DOHH2 (cell line): ENCODE measurements at regions not wholly inside any gene's neighbourhood (a gene's known extent, or its start where the extent isn't known, plus 50 kb on each side); places are given as distances from the start of the nearest gene placed in this dataset.

ENCODE experiments used
- H3F3A ChIP-seq: fragments of 200-600 bp; sonication (generic), shearing (Covaris generic); 2 replicates; pipeline ENCODE4 v1.6.0; 2016; ENCODE audit warnings: antibody characterized with exemption, mild to moderate bottlenecking; ENCODE audit not compliant: control insufficient read depth, insufficient read depth
- H3K27ac ChIP-seq: fragments of 200-600 bp; sonication (generic); 2 replicates; pipeline ENCODE4 v1.5.1; 2014; ENCODE audit warnings: low read depth, mild to moderate bottlenecking, low read length, moderate library complexity
- H3K27me3 ChIP-seq: fragments of 200-600 bp; sonication (generic); 2 replicates; pipeline ENCODE4 v1.6.1; 2014; ENCODE audit warnings: mild to moderate bottlenecking, low read length, mixed read lengths; ENCODE audit not compliant: control insufficient read depth
- H3K36me3 ChIP-seq: fragments of 200-600 bp; sonication (generic); 2 replicates; pipeline ENCODE4 v1.6.1; 2014; ENCODE audit warnings: mild to moderate bottlenecking, low read length, moderate library complexity, mixed read lengths; ENCODE audit not compliant: control insufficient read depth
- H3K4me1 ChIP-seq: fragments of 200-600 bp; sonication (generic); 2 replicates; pipeline ENCODE4 v1.6.1; 2014; ENCODE audit warnings: mild to moderate bottlenecking, low read length, mixed read lengths; ENCODE audit not compliant: control insufficient read depth
- H3K4me2 ChIP-seq: fragments of 200-600 bp; sonication (generic); 2 replicates; pipeline ENCODE4 v1.6.0; 2014; ENCODE audit warnings: mild to moderate bottlenecking, low read length, moderate library complexity
- H3K4me3 ChIP-seq: fragments of 200-600 bp; sonication (generic); 2 replicates; pipeline ENCODE4 v1.5.1; 2014; ENCODE audit warnings: mild to moderate bottlenecking, low read length, mixed read lengths
- H3K79me2 ChIP-seq: fragments of 200-600 bp; sonication (generic); 2 replicates; pipeline ENCODE4 v1.6.1; 2014; ENCODE audit warnings: mild to moderate bottlenecking, low read length, mixed read lengths; ENCODE audit not compliant: control insufficient read depth
- H3K9me2 ChIP-seq: fragments of 200-600 bp; sonication (generic); replicated peaks from 2 replicates; pipeline ENCODE4 v1.6.1; 2014; ENCODE audit warnings: mild to moderate bottlenecking, low read length, mixed read lengths; ENCODE audit not compliant: control insufficient read depth
- H3K9me3 ChIP-seq: fragments of 200-600 bp; sonication (generic); 2 replicates; pipeline ENCODE4 v1.6.1; 2014; ENCODE audit warnings: antibody characterized with exemption, low read length, mixed read lengths; ENCODE audit not compliant: control insufficient read depth, insufficient read depth
- H4K20me1 ChIP-seq: fragments of 200-600 bp; sonication (generic); 2 replicates; pipeline ENCODE4 v1.6.0; 2014; ENCODE audit warnings: low read depth, mild to moderate bottlenecking, antibody characterized with exemption, low read length, moderate library complexity; ENCODE audit not compliant: control insufficient read depth, insufficient read depth
- CTCF ChIP-seq: fragments of 200-600 bp; sonication (generic); IDR thresholded peaks from one replicate; pipeline ENCODE4 v1.5.1; 2014; ENCODE audit warnings: antibody characterized with exemption, mild to moderate bottlenecking, low read depth, low read length; ENCODE audit not compliant: poor library complexity, severe bottlenecking
- EZH2phosphoT487 ChIP-seq: fragments of 200-600 bp; sonication (generic); IDR thresholded peaks from 2 replicates; pipeline ENCODE4 v1.6.1; 2017; ENCODE audit warnings: borderline replicate concordance, mild to moderate bottlenecking, antibody characterized with exemption, low read length, moderate library complexity, mixed read lengths

DNA sequence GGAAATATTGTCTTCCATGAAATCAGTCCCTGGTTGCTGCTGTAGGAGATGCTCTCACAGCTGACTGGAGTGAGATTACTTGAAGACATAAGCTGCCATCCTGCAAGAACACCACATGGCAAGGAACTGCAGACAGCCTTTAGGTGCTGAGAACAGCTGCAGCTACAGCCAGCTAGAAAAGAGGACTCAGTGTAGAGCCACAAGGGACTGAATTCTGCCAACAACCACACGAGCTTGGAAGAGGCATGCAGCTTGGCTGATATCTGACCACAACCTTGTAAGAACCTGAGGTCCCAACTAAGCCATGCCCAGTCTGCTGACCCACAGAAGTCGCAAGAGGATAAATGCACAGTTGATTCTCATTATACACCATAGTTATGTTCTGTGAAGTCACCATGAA lies 181.8 kb upstream of the ARL4C start:
- Histone ChIP-seq H4K20me1 (no peaks in the 10 kb centered on the region), H3K9me2 (no peaks in the 10 kb centered on the region), H3K36me3 (no peaks in the 10 kb centered on the region), H3K4me2 (no peak overlapping the region), H3K27me3 (no peaks in the 10 kb centered on the region), H3K79me2 (no peaks in the 10 kb centered on the region), H3K4me3 (no peak overlapping the region), H3K4me1 (no peaks in the 10 kb centered on the region), H3K27ac (no peak overlapping the region), H3K9me3 (no peaks in the 10 kb centered on the region), H3F3A (no peaks in the 10 kb centered on the region)
- TF ChIP-seq CTCF = no peak

DNA sequence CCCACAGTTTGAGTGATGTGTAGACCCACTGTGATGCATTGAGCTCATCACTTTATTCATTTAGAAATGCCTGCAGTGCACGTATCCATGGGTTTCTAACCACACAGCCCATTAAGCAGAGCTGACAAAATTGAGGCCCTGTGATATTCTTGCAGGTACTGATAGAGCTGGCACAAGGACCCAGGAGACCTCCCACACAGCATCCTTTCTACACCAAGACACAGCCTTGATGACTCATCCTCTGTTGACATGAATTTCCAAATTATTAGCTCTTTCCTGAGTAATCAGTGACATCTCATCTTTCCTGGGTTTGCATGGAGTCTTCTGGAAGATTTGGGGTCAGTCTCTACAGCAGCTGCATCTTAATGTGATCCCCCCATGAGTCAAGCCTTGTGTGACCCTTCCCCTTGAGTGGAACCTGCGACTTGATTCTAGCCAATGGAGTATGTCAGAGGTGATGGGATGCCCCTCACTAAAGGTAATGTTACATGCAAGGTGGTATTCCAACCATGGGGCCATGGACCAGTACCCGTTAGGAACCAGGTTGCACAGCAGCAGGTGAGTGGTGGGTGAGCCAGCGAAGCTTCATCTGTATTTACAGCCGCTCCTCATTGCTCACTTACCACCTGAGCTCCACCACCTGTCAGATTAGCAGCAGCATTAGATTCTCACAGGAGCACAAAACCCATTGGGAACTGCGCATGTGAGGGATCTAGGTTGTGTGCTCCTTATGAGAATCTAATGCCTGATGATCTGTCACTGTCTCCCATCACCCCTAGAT lies 181.1 kb upstream of the ARL4C start:
- Histone ChIP-seq H3K79me2 (no peaks in the 10 kb centered on the region), H3K4me1 (no peaks in the 10 kb centered on the region), H3F3A (no peaks in the 10 kb centered on the region), H3K9me2 (no peaks in the 10 kb centered on the region), H4K20me1 (no peaks in the 10 kb centered on the region), H3K9me3 (no peaks in the 10 kb centered on the region), H3K4me2 (no peak overlapping the region), H3K27ac (no peak overlapping the region), H3K4me3 (no peak overlapping the region), H3K27me3 (no peaks in the 10 kb centered on the region), H3K36me3 (no peaks in the 10 kb centered on the region)
- no peak for TF ChIP-seq CTCF
- no peak for TF ChIP-seq EZH2phosphoT487

GRCh38 chr2:234676783-234677450 lies 180.0 kb upstream of the ARL4C start:
- no peak overlapping the region for H3K27ac ChIP-seq
- no peaks in the 10 kb centered on the region for H4K20me1 ChIP-seq
- no peaks in the 10 kb centered on the region for H3K4me1 ChIP-seq

More at GRCh38 chr2:234676783-234677450, 180.0 kb upstream of the ARL4C start:
- TF ChIP-seq EZH2phosphoT487 = no peak
- TF ChIP-seq CTCF = no peak
- H3K27me3 ChIP-seq = no peaks in the 10 kb centered on the region
- H3F3A ChIP-seq = no peaks in the 10 kb centered on the region
- H3K9me3 ChIP-seq = no peaks in the 10 kb centered on the region
- no peaks in the 10 kb centered on the region for H3K9me2 ChIP-seq
- no peak overlapping the region for H3K4me2 ChIP-seq
- no peaks in the 10 kb centered on the region for H3K36me3 ChIP-seq
- no peak overlapping the region for H3K4me3 ChIP-seq
- no peaks in the 10 kb centered on the region for H3K79me2 ChIP-seq
